H1 (cell line): ENCODE measurements at regions not wholly inside any gene's neighbourhood (a gene's known extent, or its start where the extent isn't known, plus 50 kb on each side); places are given as distances from the start of the nearest gene placed in this dataset.

Experiments used
- CTCF ChIA-PET: fragments of 300-600 bp; sonication (Branson Sonifier 250); formaldehyde crosslinking; loops from one replicate; lab custom pipeline; 2021; ENCODE audit not compliant: partially characterized antibody; lab: Charles Lee
- POLR2A ChIA-PET: fragments of 300-600 bp; sonication (Branson Sonifier 250); formaldehyde crosslinking; loops from one replicate; lab custom pipeline; 2021; ENCODE audit warnings: inconsistent platforms; ENCODE audit not compliant: partially characterized antibody; lab: Charles Lee
- DNase-seq, 2 experiments: peaks; one replicate each; pipeline versions ENCODE4 v3.0.0 to v3.0.0-alpha.2; 2010 to 2022; ENCODE audit warnings: low spot score in 2 of 2, low read depth in 1 of 2, mixed read lengths in 1 of 2
- FAIRE-seq: peaks from 2 replicates; lab custom pipeline; 2011; peaks lifted over from hg19 to GRCh38; lab: Jason Lieb, UNC
- H2AFZ ChIP-seq: 2 replicates; pipeline ENCODE4 v1.8.1; 2012; ENCODE audit warnings: low read length, inconsistent platforms
- H2AK5ac ChIP-seq: 2 replicates; pipeline ENCODE4 v1.6.1; 2013; ENCODE audit warnings: low read depth, low read length
- H2BK120ac ChIP-seq: replicated peaks from 2 replicates; pipeline ENCODE3; 2013; ENCODE audit warnings: low read depth, low read length, inconsistent platforms
- H2BK12ac ChIP-seq: 2 replicates; pipeline ENCODE4 v1.6.1; 2013; ENCODE audit warnings: low read depth, low read length
- H2BK15ac ChIP-seq: 2 replicates; pipeline ENCODE4 v1.6.1; 2013; ENCODE audit warnings: low read length
- H2BK20ac ChIP-seq: 2 replicates; pipeline ENCODE4 v1.6.1; 2013; ENCODE audit warnings: low read length
- H2BK5ac ChIP-seq: 2 replicates; pipeline ENCODE4 v1.6.1; 2013; ENCODE audit warnings: low read depth, low read length
- H3K14ac ChIP-seq: 2 replicates; pipeline ENCODE4 v1.6.1; 2013; ENCODE audit warnings: inconsistent platforms; ENCODE audit not compliant: insufficient read length
- H3K18ac ChIP-seq: 2 replicates; pipeline ENCODE4 v1.6.1; 2013; ENCODE audit warnings: low read length; ENCODE audit errors: extremely low read depth
- H3K23ac ChIP-seq: 2 replicates; pipeline ENCODE4 v1.6.1; 2013; ENCODE audit warnings: inconsistent platforms; ENCODE audit not compliant: insufficient read length
- H3K23me2 ChIP-seq: 2 replicates; pipeline ENCODE4 v1.6.1; 2013; ENCODE audit warnings: low read depth, low read length
- H3K27ac ChIP-seq: 2 replicates; pipeline ENCODE4 v1.6.1; 2011; ENCODE audit warnings: low read depth, low read length, inconsistent platforms
- H3K27me3 ChIP-seq, 4 experiments: replicated peaks in 1 of 4; 1 replicate in 1 of 4; 2 replicates in 3 of 4; pipeline versions ENCODE4 v1.6.1 to v1.8.1; 2011 to 2013; ENCODE audit warnings: low read length in 3 of 4, mild to moderate bottlenecking in 3 of 4, inconsistent platforms in 2 of 4, mixed read lengths in 2 of 4, moderate library complexity in 1 of 4; ENCODE audit not compliant: control insufficient read depth in 3 of 4, insufficient read depth in 3 of 4; ENCODE audit errors: extremely low read depth in 1 of 4
- H3K36me3 ChIP-seq, 4 experiments: 2 replicates each; pipeline versions ENCODE4 v1.6.1 to v1.8.1; 2011 to 2013; ENCODE audit warnings: mild to moderate bottlenecking in 4 of 4, low read length in 3 of 4, moderate library complexity in 2 of 4, control low read depth in 1 of 4, inconsistent platforms in 1 of 4; ENCODE audit not compliant: insufficient read depth in 4 of 4, control insufficient read depth in 2 of 4
- H3K4ac ChIP-seq: replicated peaks from 2 replicates; pipeline ENCODE3; 2013; ENCODE audit warnings: low read length, low read depth, mixed read lengths, inconsistent platforms; ENCODE audit not compliant: insufficient read length
- H3K4me1 ChIP-seq, 4 experiments: replicated peaks in 1 of 4; 1 replicate in 1 of 4; 2 replicates in 3 of 4; pipeline versions ENCODE4 v1.6.1 to v1.8.1; 2011 to 2013; ENCODE audit warnings: low read length in 3 of 4, inconsistent platforms in 2 of 4, mixed read lengths in 1 of 4; ENCODE audit not compliant: insufficient read depth in 4 of 4, control insufficient read depth in 3 of 4
- H3K4me2 ChIP-seq, 2 experiments: 2 replicates each; pipeline versions ENCODE4 v1.6.1 to v1.8.1; 2011 to 2013; ENCODE audit warnings: low read depth in 2 of 2, low read length in 2 of 2, control low read depth in 1 of 2, inconsistent platforms in 1 of 2, mild to moderate bottlenecking in 1 of 2; ENCODE audit not compliant: insufficient read depth in 1 of 2
- H3K4me3 ChIP-seq, 4 experiments: fragments of 200-600, 300-600 bp in 1 of 4; sonication (generic), shearing (Covaris generic), sonication (Bioruptor Twin) in 1 of 4; 2 replicates each; pipeline versions ENCODE4 v1.5.1 to v1.8.1; 2011 to 2016; ENCODE audit warnings: low read length in 4 of 4, low read depth in 3 of 4, control low read depth in 2 of 4, inconsistent platforms in 2 of 4, mild to moderate bottlenecking in 2 of 4, mixed read lengths in 1 of 4, moderate library complexity in 1 of 4; ENCODE audit not compliant: insufficient read depth in 2 of 4; ENCODE audit errors: extremely low read depth in 1 of 4
- H3K56ac ChIP-seq: replicated peaks from 2 replicates; pipeline ENCODE3; 2013; ENCODE audit warnings: low read depth, mild to moderate bottlenecking, mixed read lengths, low read length, inconsistent platforms; ENCODE audit not compliant: insufficient read length
- H3K79me1 ChIP-seq: 2 replicates; pipeline ENCODE4 v1.6.1; 2013; ENCODE audit warnings: low read depth, low read length, control low read depth
- H3K79me2 ChIP-seq, 2 experiments: 2 replicates each; pipeline versions ENCODE4 v1.6.1 to v1.8.1; 2012 to 2013; ENCODE audit warnings: low read length in 2 of 2, mild to moderate bottlenecking in 2 of 2, inconsistent platforms in 1 of 2; ENCODE audit not compliant: insufficient read depth in 2 of 2, control insufficient read depth in 1 of 2
- H3K9ac ChIP-seq, 4 experiments: replicated peaks in 1 of 4; 1 replicate in 1 of 4; 2 replicates in 3 of 4; pipeline versions ENCODE4 v1.6.1 to v1.8.1; 2011 to 2013; ENCODE audit warnings: low read depth in 3 of 4, low read length in 3 of 4, control low read depth in 2 of 4, mild to moderate bottlenecking in 2 of 4, moderate library complexity in 2 of 4, inconsistent platforms in 1 of 4; ENCODE audit errors: extremely low read depth in 1 of 4
- H3K9me3 ChIP-seq, 2 experiments: 2 replicates each; pipeline versions ENCODE4 v1.6.1 to v1.8.1; 2012 to 2013; ENCODE audit warnings: mild to moderate bottlenecking in 2 of 2, moderate library complexity in 2 of 2, control low read depth in 1 of 2, inconsistent platforms in 1 of 2, low read depth in 1 of 2, low read length in 1 of 2, mixed read lengths in 1 of 2; ENCODE audit not compliant: insufficient read depth in 2 of 2
- H4K20me1 ChIP-seq, 2 experiments: replicated peaks in 1 of 2; 2 replicates each; pipeline versions ENCODE3 to v1.8.1; 2011 to 2013; ENCODE audit warnings: inconsistent platforms in 2 of 2, low read length in 2 of 2, mild to moderate bottlenecking in 1 of 2; ENCODE audit not compliant: insufficient read depth in 2 of 2, control insufficient read depth in 1 of 2
- H4K5ac ChIP-seq: 2 replicates; pipeline ENCODE4 v1.6.1; 2013; ENCODE audit warnings: low read length, low read depth, mixed read lengths, inconsistent platforms; ENCODE audit not compliant: insufficient read length
- H4K8ac ChIP-seq: 2 replicates; pipeline ENCODE4 v1.8.0; 2013; ENCODE audit warnings: mild to moderate bottlenecking, moderate library complexity, low read length, inconsistent platforms; ENCODE audit not compliant: insufficient read depth; ENCODE audit errors: extremely low read depth
- H4K91ac ChIP-seq: replicated peaks from 2 replicates; pipeline ENCODE3; 2013; ENCODE audit warnings: low read length, mixed read lengths, inconsistent platforms; ENCODE audit not compliant: insufficient read length
- ASH2L ChIP-seq: fragments of 200-600, 300-600 bp; sonication (generic); IDR thresholded peaks from one replicate; pipeline ENCODE4 v1.7.1; 2017; ENCODE audit warnings: low read length
- CEBPB ChIP-seq: IDR thresholded peaks from 2 replicates; pipeline ENCODE4 v1.6.1; 2012; ENCODE audit warnings: low read depth, low read length
- E2F6 ChIP-seq: IDR thresholded peaks from 2 replicates; pipeline ENCODE4 v1.6.1; 2012; ENCODE audit warnings: inconsistent platforms
- EP300 ChIP-seq, 2 experiments: IDR thresholded peaks; 1 replicate in 1 of 2; 2 replicates in 1 of 2; pipeline ENCODE4 v1.6.1; 2011 to 2012; ENCODE audit warnings: low read depth in 2 of 2, low read length in 2 of 2, mild to moderate bottlenecking in 2 of 2, borderline replicate concordance in 1 of 2, inconsistent platforms in 1 of 2, moderate library complexity in 1 of 2
- KDM1A ChIP-seq: fragments of 200-600, 300-600 bp; sonication (generic); IDR thresholded peaks from 2 replicates; pipeline ENCODE4 v1.7.1; 2016; ENCODE audit warnings: mild to moderate bottlenecking, low read length, borderline replicate concordance
- PHF8 ChIP-seq: fragments of 200-600 bp; sonication (generic); conservative IDR thresholded peaks from 2 replicates; pipeline ENCODE4 v1.7.1; 2012; ENCODE audit warnings: low read depth, mild to moderate bottlenecking, inconsistent platforms, low read length, moderate library complexity
- POLR2AphosphoS5 ChIP-seq: IDR thresholded peaks from 2 replicates; pipeline ENCODE4 v1.6.1; 2011; ENCODE audit warnings: low read depth, low read length
- RAD21 ChIP-seq, 2 experiments: IDR thresholded peaks in 1 of 2; conservative IDR thresholded peaks in 1 of 2; 2 replicates each; pipeline ENCODE4 v1.6.1; 2011; ENCODE audit warnings: low read depth in 2 of 2, low read length in 2 of 2, improper control_type of control experiment in 1 of 2, inconsistent platforms in 1 of 2, mild to moderate bottlenecking in 1 of 2, moderate library complexity in 1 of 2
- RBBP5 ChIP-seq: IDR thresholded peaks from 2 replicates; pipeline ENCODE4 v1.7.1; 2012; ENCODE audit warnings: low read depth, mild to moderate bottlenecking, inconsistent platforms, low read length, moderate library complexity, borderline replicate concordance
- RFX5 ChIP-seq: IDR thresholded peaks from 2 replicates; pipeline ENCODE4 v1.6.1; 2011; ENCODE audit warnings: low read depth, low read length, improper control_type of control experiment, borderline replicate concordance
- SIX5 ChIP-seq: IDR thresholded peaks from 2 replicates; pipeline ENCODE4 v1.6.1; 2011; ENCODE audit warnings: mild to moderate bottlenecking, low read depth, low read length
- TBP ChIP-seq: IDR thresholded peaks from 2 replicates; pipeline ENCODE4 v1.6.1; 2011; ENCODE audit warnings: low read depth, low read length, improper control_type of control experiment
- TCF12 ChIP-seq: IDR thresholded peaks from 2 replicates; pipeline ENCODE4 v1.6.1; 2011; ENCODE audit warnings: low read depth, mild to moderate bottlenecking, low read length
- TEAD4 ChIP-seq: IDR thresholded peaks from 2 replicates; pipeline ENCODE4 v1.6.1; 2012; ENCODE audit warnings: low read depth, low read length, inconsistent platforms, mixed read lengths
- ZNF274 ChIP-seq: IDR thresholded peaks from 2 replicates; pipeline ENCODE4 v1.7.0; 2012; ENCODE audit warnings: low read length, borderline replicate concordance; ENCODE audit errors: extremely low read depth
- WGBS, 2 experiments: shearing (Covaris generic) in 1 of 2; methylation state at CpG; one replicate each; pipeline versions ENCODE4 v1.1.6 to v1.1.7; 2013 to 2015; ENCODE audit warnings: low lambda C conversion rate in 2 of 2, mixed read lengths in 2 of 2, inconsistent platforms in 1 of 2, low coverage in 1 of 2, missing lambda C conversion rate in 1 of 2; ENCODE audit not compliant: insufficient replicate concordance in 2 of 2, insufficient coverage in 1 of 2, insufficient read length in 1 of 2; ENCODE audit errors: extremely low coverage in 1 of 2, missing lambda C conversion rate in 1 of 2; 5-methylcytosine and 5-hydroxymethylcytosine counted together

GRCh38 chr2:176582176-176582575, 312.9 kb downstream of the MTX2 start:
- no peaks in the 10 kb centered on the region for H3K23me2 ChIP-seq
- H3K18ac ChIP-seq, result no peak overlapping the region
- H2BK15ac ChIP-seq, result no peak overlapping the region
- H3K27me3 ChIP-seq, result no peaks in the 10 kb centered on the region
- no peaks in the 10 kb centered on the region for H4K20me1 ChIP-seq
- no peak overlapping the region for H4K5ac ChIP-seq
- H3K9me3 ChIP-seq, result no peaks in the 10 kb centered on the region
- no peak overlapping the region for H2BK12ac ChIP-seq
- H4K91ac ChIP-seq, result no peak overlapping the region
- H3K23ac ChIP-seq, result no peak overlapping the region
- WGBS, 2 experiments, result 97% methylated on average over 2 of the region's 2 CpGs; no CpG with 5 or more reads in 1 of the 2 experiments
- H3K79me1 ChIP-seq, result no peaks in the 10 kb centered on the region
- no peak overlapping the region for H3K4me3 ChIP-seq
- no peak overlapping the region for H4K8ac ChIP-seq
- H3K4me2 ChIP-seq, result no peak overlapping the region
- H3K9ac ChIP-seq, result no peak overlapping the region
- H3K79me2 ChIP-seq, result no peaks in the 10 kb centered on the region
- H2BK20ac ChIP-seq, result no peak overlapping the region
- no peaks in the 10 kb centered on the region for H3K4me1 ChIP-seq
- no peak overlapping the region for H3K56ac ChIP-seq
- ChIA-PET POLR2A (no interaction called here), CTCF (interaction anchor here (0.8 to 1.4 kb wide), 4 partner anchors 27 to 566 kb away, joined by 3 to 4 read pairs (median 3); no protein-coding TSS in a partner anchor)
- no peak overlapping the region for H2BK120ac ChIP-seq
- H3K27ac ChIP-seq, result no peak overlapping the region
- H2AK5ac ChIP-seq, result no peak overlapping the region
- H2BK5ac ChIP-seq, result no peak overlapping the region
- no peak for FAIRE-seq
- no peaks in the 10 kb centered on the region for H3K36me3 ChIP-seq
- H3K14ac ChIP-seq, result no peak overlapping the region
- no peak for DNase-seq
- no peak overlapping the region for H3K4ac ChIP-seq
- no peak overlapping the region for H2AFZ ChIP-seq
- TF ChIP-seq RAD21 (IDR thresholded peaks at IDR 0.05 in 1 of 2, conservative IDR thresholded peaks at IDR 0.05 in 1 of 2; ENCODE audit: low read depth in 2 of 2, low read length in 2 of 2) (no peak), ASH2L (no peak), TCF12 (no peak), SIX5 (no peak), ZNF274 (no peak), TEAD4 (no peak), TBP (no peak), E2F6 (no peak), EP300 (IDR thresholded peaks at IDR 0.05; ENCODE audit: borderline replicate concordance in 1 of 2, low read depth in 2 of 2, low read length in 2 of 2) (no peak), PHF8 (no peak), POLR2AphosphoS5 (no peak), RBBP5 (no peak), CEBPB (no peak), RFX5 (no peak), KDM1A (no peak)
